ENCODE measurements at regions not wholly inside any gene's neighbourhood (a gene's known extent, or its start where the extent isn't known, plus 50 kb on each side); places are given as distances from the start of the nearest gene placed in this dataset.

- TF ChIP-seq, protein P1, sequence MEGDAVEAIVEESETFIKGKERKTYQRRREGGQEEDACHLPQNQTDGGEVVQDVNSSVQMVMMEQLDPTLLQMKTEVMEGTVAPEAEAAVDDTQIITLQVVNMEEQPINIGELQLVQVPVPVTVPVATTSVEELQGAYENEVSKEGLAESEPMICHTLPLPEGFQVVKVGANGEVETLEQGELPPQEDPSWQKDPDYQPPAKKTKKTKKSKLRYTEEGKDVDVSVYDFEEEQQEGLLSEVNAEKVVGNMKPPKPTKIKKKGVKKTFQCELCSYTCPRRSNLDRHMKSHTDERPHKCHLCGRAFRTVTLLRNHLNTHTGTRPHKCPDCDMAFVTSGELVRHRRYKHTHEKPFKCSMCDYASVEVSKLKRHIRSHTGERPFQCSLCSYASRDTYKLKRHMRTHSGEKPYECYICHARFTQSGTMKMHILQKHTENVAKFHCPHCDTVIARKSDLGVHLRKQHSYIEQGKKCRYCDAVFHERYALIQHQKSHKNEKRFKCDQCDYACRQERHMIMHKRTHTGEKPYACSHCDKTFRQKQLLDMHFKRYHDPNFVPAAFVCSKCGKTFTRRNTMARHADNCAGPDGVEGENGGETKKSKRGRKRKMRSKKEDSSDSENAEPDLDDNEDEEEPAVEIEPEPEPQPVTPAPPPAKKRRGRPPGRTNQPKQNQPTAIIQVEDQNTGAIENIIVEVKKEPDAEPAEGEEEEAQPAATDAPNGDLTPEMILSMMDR (IDR thresholded peaks at IDR 0.05) = no peak
- TF ChIP-seq POLR2AphosphoS5 (IDR thresholded peaks at IDR 0.05) (no peak), POLR2A (IDR thresholded peaks at IDR 0.05) (no peak), EP300 (IDR thresholded peaks at IDR 0.05) (no peak)
These were observed 428.8 kb upstream of the TBL1XR1 start for GRCh38 chr3:177626045-177626444.
